Stimulated activated CD4-positive, alpha-beta T cell treated with anti-CD3 and anti-CD28 coated beads, Interleukin-4, amount 100 ng/mL, for 1 hour (primary cell): ENCODE measurements at regions not wholly inside any gene's neighbourhood (a gene's known extent, or its start where the extent isn't known, plus 50 kb on each side); places are given as distances from the start of the nearest gene placed in this dataset.

Experiments
- DNase-seq: peaks from one replicate; pipeline ENCODE4 v3.0.0-alpha.2; 2020

- DNase-seq, result no peak
These were observed 632.3 kb downstream of the TBC1D22A start for GRCh38 chr22:47394504-47395440.

DNA sequence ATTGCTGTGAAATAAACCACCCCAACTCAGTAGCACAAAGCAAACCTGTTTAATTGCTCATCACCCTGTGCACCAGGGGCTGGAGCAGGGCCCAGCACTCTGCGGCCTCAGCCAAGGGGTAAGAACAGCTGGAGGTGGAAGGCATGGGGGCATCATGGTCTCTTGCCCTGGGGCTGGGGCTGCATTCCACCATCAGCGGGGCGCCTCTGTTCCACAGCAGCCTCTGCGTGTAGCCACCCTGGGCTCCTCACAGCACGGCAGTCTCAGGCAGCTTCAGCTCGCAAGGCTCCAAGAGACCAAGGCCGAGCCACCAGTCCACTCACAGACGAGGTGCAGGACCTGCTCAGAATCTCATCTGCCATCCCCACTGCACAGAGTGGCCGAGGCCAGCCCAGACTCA lies 630.7 kb downstream of the TBC1D22A start:
- DNase-seq, result no peak

DNA sequence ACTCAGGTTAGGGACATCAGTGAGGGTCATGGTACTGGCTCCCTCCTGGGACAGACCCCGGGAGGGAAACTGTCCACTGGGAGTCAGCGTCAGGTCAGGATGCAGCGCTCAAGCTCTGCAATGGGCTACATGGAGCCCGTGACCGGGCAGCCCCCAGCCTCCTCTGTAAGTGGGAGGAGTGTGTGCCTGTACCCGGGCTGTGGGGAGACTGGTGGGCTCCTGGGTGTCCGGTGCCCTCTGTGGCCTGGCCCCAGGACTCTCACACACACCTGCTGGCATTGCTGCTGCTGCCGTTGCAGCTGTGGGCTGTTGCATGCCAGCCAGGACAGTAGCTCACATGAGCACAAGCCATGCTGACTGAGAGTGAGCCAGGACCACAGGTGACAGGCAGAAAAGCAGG lies 630.3 kb downstream of the TBC1D22A start:
- DNase-seq, result no peak

DNA sequence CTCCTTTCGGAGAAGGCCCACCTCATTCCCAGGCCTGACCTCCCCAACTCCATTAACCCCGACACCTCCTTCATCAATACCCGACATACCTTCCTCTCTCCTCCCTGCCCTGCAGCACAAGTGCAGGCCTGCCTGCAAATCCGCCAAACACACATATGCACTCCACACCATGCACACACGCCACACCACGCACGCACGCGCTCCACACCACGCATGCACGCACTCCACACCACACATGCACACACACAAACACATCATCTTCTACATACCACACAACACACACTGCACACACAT lies 629.6 kb downstream of the TBC1D22A start:
- no peak for DNase-seq

DNA sequence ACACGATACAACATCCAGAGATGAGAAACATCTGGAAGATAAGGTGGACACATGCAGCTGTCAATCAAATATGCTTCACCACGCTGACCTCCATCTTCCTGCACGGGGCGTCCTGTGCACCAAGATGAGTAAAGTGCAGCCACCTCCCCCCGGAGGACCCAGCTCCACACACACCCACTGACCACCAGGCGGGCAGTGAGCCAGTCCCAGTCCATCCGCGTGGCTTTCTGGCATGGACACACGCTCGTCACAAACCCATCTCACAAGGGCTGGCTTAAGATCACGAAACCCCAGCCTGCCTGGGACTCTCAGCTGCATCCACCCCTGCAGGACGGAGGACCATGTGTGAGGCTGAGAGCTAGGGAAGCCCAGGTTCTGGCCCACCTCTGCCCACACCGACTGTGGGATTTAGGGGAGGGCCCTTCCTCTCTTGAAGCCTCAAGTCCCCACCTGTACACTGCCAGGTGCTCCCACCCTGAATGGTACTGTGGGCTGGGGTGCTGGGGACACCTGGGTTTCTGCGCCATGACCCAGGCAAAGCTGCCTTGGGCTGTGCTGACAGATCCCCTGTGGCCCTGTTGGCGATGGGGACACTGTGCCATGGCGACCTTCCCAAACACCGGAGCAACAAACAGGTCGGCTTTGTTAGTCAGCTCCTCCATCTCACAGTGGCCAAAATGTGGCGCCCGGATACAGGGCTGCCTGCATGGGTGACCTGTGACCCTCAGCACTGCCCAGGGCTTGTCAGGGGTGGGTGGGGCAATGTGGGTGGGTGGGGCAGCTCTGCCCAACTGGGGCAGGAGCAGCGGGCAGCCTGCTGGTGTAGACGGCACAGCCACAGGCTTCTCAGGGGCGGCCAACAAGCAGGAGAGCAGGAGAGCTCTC lies 629.0 kb downstream of the TBC1D22A start:
- no peak for DNase-seq

DNA sequence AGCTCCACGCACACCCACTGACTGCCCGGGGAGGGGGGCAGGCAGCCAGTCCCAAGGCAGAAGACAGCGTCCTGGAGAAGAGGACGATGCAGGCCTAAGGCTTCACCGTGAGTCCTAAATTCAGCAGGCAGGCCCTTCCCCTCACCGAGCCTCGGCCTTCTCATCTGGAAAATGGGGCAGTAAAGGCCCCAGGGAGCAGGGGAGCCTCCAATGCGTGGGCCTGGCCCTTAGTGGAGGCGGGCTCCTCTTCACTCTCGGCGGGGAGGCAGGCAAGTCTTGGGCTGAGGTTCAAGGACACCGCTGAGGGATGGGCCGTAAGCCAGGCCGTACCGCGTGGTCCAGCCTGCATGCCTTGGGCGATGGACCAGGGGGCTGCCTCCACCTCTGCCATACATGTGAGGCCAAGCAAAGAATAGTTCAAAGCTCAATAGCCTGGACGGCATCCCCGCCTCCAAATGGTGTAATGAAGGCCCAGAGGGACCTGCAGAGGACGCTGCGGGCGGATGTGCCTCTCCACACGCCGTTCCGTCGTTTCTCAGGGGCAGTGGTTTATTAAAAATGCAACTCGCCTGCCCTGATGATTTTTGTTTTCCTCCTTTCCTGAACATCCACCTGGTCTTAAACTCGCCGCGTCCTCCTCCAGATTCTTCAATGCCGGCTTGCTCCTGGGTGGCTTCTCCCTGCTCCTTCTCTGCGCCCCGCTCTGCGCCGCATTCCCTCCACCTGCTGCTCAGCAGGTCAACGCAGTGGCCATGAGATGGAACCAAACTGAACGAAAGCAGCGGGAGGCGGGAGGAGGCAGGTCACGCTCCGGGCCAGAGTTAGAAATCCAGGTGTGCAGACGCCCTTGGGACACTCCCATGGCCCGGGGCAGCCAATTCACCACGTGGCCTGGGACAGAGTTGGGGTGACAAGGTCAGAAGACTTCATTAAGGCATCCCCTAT lies 627.8 kb downstream of the TBC1D22A start:
- no peak for DNase-seq

DNA sequence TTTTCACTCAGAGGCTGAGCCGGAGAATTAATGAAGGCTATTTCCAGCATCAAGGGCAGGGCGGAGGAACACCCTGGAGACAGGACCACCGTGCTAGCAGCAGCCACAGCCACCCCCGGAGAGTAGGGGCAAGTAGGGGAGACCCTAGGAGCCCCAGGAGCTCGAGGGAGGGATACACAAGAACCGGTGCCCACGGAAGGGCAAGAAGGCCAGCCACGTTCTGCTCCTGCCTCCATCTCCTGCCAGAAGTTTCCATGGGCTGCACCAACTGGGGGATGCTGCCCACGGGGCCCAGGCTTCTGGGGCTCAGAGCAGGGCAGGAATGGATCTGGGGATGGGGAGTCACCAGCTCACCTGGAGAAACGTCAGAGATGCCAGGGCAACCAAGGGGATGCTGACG lies 626.8 kb downstream of the TBC1D22A start:
- no peak for DNase-seq

DNA sequence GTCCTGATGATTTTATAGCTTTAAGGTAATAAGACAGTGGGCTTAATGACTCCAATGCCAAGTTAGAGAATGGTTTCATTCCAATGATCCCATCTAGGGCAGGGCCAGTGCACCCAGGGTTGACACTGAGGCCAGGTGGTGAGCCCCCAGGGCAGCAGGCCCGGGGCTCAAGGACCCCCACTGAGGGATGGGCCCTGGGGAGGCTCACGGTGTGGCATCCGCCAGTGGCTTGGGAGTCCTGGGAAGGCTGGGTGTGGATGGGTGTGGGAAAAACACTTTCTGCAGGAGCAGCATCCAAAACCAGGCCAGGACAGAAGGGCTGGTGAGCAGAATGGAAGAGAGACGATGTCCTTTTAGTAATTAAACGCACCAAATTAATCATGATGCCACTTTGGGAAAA lies 626.3 kb downstream of the TBC1D22A start:
- no peak for DNase-seq

DNA sequence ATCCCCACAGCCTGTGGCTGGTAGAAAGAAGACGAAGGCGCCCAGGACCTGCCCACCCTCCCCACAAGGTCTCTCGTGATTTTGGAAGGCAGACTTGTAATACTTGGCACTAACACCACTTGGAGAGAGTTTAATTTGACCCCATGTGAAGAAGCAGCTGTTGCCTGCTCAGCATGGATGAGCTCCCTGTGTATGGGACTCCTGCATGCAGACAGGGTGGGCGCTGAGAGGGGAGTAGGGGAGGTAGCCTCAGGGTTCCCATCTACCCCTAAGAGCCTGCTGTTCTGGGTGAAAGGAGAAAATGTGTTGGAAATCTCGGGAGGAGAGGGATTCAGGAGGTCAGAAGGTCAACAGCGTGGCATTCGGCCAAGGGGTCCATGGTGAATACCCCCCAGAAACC lies 625.9 kb downstream of the TBC1D22A start:
- no peak for DNase-seq

- DNase-seq, result no peak
These were observed 624.5 kb downstream of the TBC1D22A start for GRCh38 chr22:47386812-47387510.

- no peak for DNase-seq
These were observed 622.5 kb downstream of the TBC1D22A start for GRCh38 chr22:47384977-47385376.

GRCh38 chr22:47382164-47382890 lies 619.9 kb downstream of the TBC1D22A start:
- DNase-seq, result no peak

DNA sequence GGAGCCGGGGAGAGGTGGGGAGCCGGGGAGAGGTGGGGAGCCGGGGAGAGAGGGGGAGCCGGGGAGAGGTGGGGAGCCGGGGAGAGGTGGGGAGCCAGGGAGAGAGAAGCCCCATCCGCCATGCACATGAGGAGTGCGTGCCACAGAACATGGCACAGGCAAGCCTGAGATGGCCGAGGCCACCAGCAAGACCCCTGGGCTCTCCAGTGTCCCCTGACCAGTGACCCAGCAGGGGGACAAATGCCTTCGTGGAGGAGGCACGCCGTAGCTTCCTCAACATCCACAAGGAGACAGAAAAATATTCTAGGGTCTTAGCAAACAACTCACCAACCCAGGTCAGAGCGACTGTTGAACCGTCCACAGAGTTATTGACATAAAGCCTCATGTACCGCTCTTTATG lies 618.8 kb downstream of the TBC1D22A start:
- no peak for DNase-seq

DNA sequence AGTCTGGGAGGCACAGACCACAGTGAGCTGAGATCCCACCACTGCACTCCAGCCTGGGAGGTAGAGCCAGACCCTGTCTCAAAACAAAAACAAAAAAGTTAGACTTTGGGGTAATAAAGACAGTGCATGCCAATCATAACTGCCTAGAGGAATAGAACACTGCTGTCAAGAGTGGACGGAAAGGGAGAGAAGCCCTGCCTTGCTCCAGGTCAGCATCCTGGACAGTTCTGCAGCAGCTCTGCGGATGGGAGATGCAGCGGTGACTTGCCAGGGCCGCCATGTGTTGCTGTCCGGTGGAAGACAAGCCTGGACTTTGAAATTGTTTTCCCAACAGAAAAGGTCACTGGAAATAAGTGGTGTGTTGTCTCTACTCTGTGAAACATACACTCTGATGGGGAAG lies 618.2 kb downstream of the TBC1D22A start:
- DNase-seq, result no peak

- no peak for DNase-seq
These were observed 616.6 kb downstream of the TBC1D22A start for GRCh38 chr22:47379037-47379436.

- no peak for DNase-seq
These were observed 615.6 kb downstream of the TBC1D22A start for GRCh38 chr22:47377926-47378560.

DNA sequence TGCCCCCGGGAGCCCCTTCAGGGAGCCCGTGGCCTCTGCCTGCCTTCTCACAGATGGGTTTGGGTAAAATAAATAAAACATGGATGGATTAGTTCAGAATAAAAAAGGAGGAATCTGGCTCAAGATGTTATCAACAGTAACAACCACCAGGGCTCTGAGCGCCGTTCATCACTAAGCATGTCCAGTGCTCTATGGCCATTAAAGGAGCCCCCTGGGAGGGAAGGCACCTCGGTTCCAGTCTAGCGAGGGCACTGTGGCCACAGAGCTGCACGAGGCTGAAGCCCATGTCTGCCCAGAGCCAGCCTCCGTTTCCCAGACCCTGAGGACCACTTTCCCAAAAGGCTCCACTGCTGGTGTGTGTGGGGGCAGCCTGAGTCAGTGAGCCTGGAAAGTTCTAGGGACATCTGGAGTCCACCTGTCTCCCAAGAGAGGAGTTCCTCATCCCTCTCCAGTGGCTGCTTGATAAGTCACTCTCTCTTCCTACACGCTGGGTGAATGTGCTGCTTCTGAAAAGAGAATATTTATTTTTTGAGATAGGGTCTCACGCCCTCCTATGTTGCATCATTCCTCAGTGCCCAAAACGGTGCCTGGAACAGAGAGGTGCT lies 614.6 kb downstream of the TBC1D22A start:
- DNase-seq, result no peak

- no peak for DNase-seq
These were observed 613.9 kb downstream of the TBC1D22A start for GRCh38 chr22:47376322-47376700.

GRCh38 chr22:47375621-47376321 lies 613.3 kb downstream of the TBC1D22A start:
- no peak for DNase-seq
